MCF 10A (cell line): ENCODE measurements at regions not wholly inside any gene's neighbourhood (a gene's known extent, or its start where the extent isn't known, plus 50 kb on each side); places are given as distances from the start of the nearest gene placed in this dataset.

Experiments used
- BruUV-seq: library from RNA; stranded (reverse); fragments of 400-500 nt; replicated peaks from 2 replicates; lab custom pipeline; 2021; lab: Mats Ljungman, UMichigan
- CTCF ChIA-PET: fragments of 300-600 bp; sonication (Branson Sonifier 250); formaldehyde crosslinking; extraction: SDS; loops from one replicate; lab custom pipeline; 2021; ENCODE audit warnings: antibody characterized with exemption, inconsistent platforms; lab: Yijun Ruan, JAX
- POLR2A ChIA-PET: fragments of 300-600, 350-650 bp; sonication (Branson Sonifier 250); formaldehyde crosslinking; extraction: SDS; loops from one replicate; lab custom pipeline; 2020; ENCODE audit warnings: antibody characterized with exemption, inconsistent platforms; lab: Yijun Ruan, JAX
- DNase-seq: peaks from one replicate; pipeline ENCODE4 v3.0.0-alpha.2; 2018; ENCODE audit not compliant: unreplicated experiment
- H3K27ac Mint-ChIP-seq: one replicate; pipeline ENCODE4 v1.8.0; 2022; ENCODE audit warnings: mild to moderate bottlenecking, low read depth, mixed read lengths; ENCODE audit not compliant: unreplicated experiment
- H3K27me3 Mint-ChIP-seq: one replicate; pipeline ENCODE4 v1.8.0; 2022; ENCODE audit warnings: mixed read lengths; ENCODE audit not compliant: insufficient read depth, unreplicated experiment
- H3K36me3 Mint-ChIP-seq: one replicate; pipeline ENCODE4 v1.8.0; 2022; ENCODE audit warnings: mild to moderate bottlenecking, moderate library complexity, mixed read lengths; ENCODE audit not compliant: insufficient read depth, unreplicated experiment
- H3K4me1 Mint-ChIP-seq: one replicate; pipeline ENCODE4 v1.8.0; 2022; ENCODE audit warnings: mixed read lengths; ENCODE audit not compliant: insufficient read depth, unreplicated experiment
- H3K4me3 Mint-ChIP-seq: one replicate; pipeline ENCODE4 v1.8.0; 2022; ENCODE audit warnings: mild to moderate bottlenecking, moderate library complexity, mixed read lengths; ENCODE audit not compliant: unreplicated experiment
- H3K9me3 Mint-ChIP-seq: one replicate; pipeline ENCODE4 v1.8.0; 2022; ENCODE audit warnings: mixed read lengths; ENCODE audit not compliant: unreplicated experiment
- CTCF ChIP-seq: fragments of 200-600 bp; IDR thresholded peaks from one replicate; pipeline ENCODE4 v1.8.0; 2022; ENCODE audit warnings: antibody characterized with exemption, mild to moderate bottlenecking; ENCODE audit not compliant: unreplicated experiment
- intact Hi-C: fragments of 100-400 bp; cut with micrococcal nuclease; formaldehyde crosslinking; loops from 2 replicates; pipeline ENCODE4 v1.14.1; 2022

GRCh38 chr15:38699633-38700230 lies 135.1 kb upstream of the RASGRP1 start:
- intact Hi-C loops, result loop anchor here (1.0 to 10.0 kb wide), 2 partner anchors 259 to 985 kb away; no protein-coding TSS in a partner anchor
- H3K4me1 Mint-ChIP-seq, result no peaks in the 10 kb centered on the region
- H3K27ac Mint-ChIP-seq, result no peak overlapping the region
- H3K4me3 Mint-ChIP-seq, result no peak overlapping the region
- CTCF ChIA-PET, result interaction anchor here (0.5 to 15.5 kb wide), 77 partner anchors 8 to 1509 kb away, joined by 3 to 258 read pairs (median 4); partner anchors contain the start of gene FAM98B
- TF ChIP-seq CTCF, result peak; percentile 68
- DNase-seq, result peak; percentile 72
- no peaks in the 10 kb centered on the region for H3K27me3 Mint-ChIP-seq
- BruUV-seq, result no TSS peak
- no peaks in the 10 kb centered on the region for H3K36me3 Mint-ChIP-seq
- POLR2A ChIA-PET, result interaction anchor here (0.6 to 1.2 kb wide), 2 partner anchors 11 to 245 kb away, joined by 3 to 4 read pairs; no protein-coding TSS in a partner anchor
- no peaks in the 10 kb centered on the region for H3K9me3 Mint-ChIP-seq

- Mint-ChIP-seq H3K27ac (no peak overlapping the region), H3K4me3 (no peak overlapping the region), H3K4me1 (no peaks in the 10 kb centered on the region), H3K9me3 (no peaks in the 10 kb centered on the region), H3K36me3 (no peaks in the 10 kb centered on the region), H3K27me3 (no peaks in the 10 kb centered on the region)
- ChIA-PET CTCF (interaction anchor here (0.7 to 15.5 kb wide), 10 partner anchors 12 to 707 kb away, joined by 3 to 258 read pairs (median 4); no protein-coding TSS in a partner anchor), POLR2A (no interaction called here)
- no peak for TF ChIP-seq CTCF
- intact Hi-C loops, result loop anchor here (10.0 kb wide), 1 partner anchor 984 kb away; no protein-coding TSS in a partner anchor
- BruUV-seq, result no TSS peak
- no peak for DNase-seq
These were observed 136.5 kb upstream of the RASGRP1 start for GRCh38 chr15:38701149-38701548.

GRCh38 chr15:38702178-38702912 lies 137.7 kb upstream of the RASGRP1 start:
- intact Hi-C loops, result loop anchor here (10.0 kb wide), 1 partner anchor 982 kb away; no protein-coding TSS in a partner anchor
- ChIA-PET CTCF (interaction anchor here (0.6 to 15.5 kb wide), 14 partner anchors 15 to 708 kb away, joined by 3 to 258 read pairs (median 3); no protein-coding TSS in a partner anchor), POLR2A (no interaction called here)
- no peaks in the 10 kb centered on the region for H3K27me3 Mint-ChIP-seq
- peak; percentile 69 for DNase-seq
- H3K27ac Mint-ChIP-seq, result no peak overlapping the region
- no TSS peak for BruUV-seq
- no peak overlapping the region for H3K4me3 Mint-ChIP-seq
- no peaks in the 10 kb centered on the region for H3K9me3 Mint-ChIP-seq
- no peaks in the 10 kb centered on the region for H3K36me3 Mint-ChIP-seq
- no peaks in the 10 kb centered on the region for H3K4me1 Mint-ChIP-seq
- no peak for TF ChIP-seq CTCF
